Calu3 (cell line): ENCODE measurements at regions not wholly inside any gene's neighbourhood (a gene's known extent, or its start where the extent isn't known, plus 50 kb on each side); places are given as distances from the start of the nearest gene placed in this dataset.

Source experiments
- BruUV-seq: library from RNA; stranded (reverse); fragments of 400-500 nt; replicated peaks from 2 replicates; lab custom pipeline; 2021; lab: Mats Ljungman, UMichigan
- CTCF ChIA-PET: fragments of 300-600 bp; sonication (Branson Sonifier 250); formaldehyde crosslinking; loops from one replicate; lab custom pipeline; 2022; ENCODE audit warnings: antibody characterized with exemption; lab: Charles Lee
- DNase-seq: peaks from one replicate; pipeline ENCODE4 v3.0.0; 2022
- H3K27ac Mint-ChIP-seq: one replicate; pipeline ENCODE4 v1.8.0; 2022; ENCODE audit warnings: mixed read lengths; ENCODE audit not compliant: unreplicated experiment
- H3K27me3 Mint-ChIP-seq: one replicate; pipeline ENCODE4 v1.8.0; 2022; ENCODE audit warnings: mixed read lengths; ENCODE audit not compliant: unreplicated experiment
- H3K36me3 Mint-ChIP-seq: one replicate; pipeline ENCODE4 v1.8.0; 2022; ENCODE audit warnings: mild to moderate bottlenecking, moderate library complexity, mixed read lengths; ENCODE audit not compliant: insufficient read depth, unreplicated experiment
- H3K4me1 Mint-ChIP-seq: one replicate; pipeline ENCODE4 v1.8.0; 2022; ENCODE audit warnings: mild to moderate bottlenecking, low read depth, mixed read lengths; ENCODE audit not compliant: unreplicated experiment
- H3K4me3 Mint-ChIP-seq: one replicate; pipeline ENCODE4 v1.8.0; 2022; ENCODE audit warnings: mild to moderate bottlenecking, low read depth, moderate library complexity, mixed read lengths; ENCODE audit not compliant: unreplicated experiment
- H3K9me3 Mint-ChIP-seq: one replicate; pipeline ENCODE4 v1.8.0; 2022; ENCODE audit warnings: low read depth, mixed read lengths; ENCODE audit not compliant: unreplicated experiment
- intact Hi-C: fragments of 100-400 bp; cut with micrococcal nuclease; formaldehyde crosslinking; loops from one replicate; pipeline ENCODE4 v1.10.0; 2022; ENCODE audit not compliant: unreplicated experiment
- TF ChIP-seq, protein P1 (sequence below): fragments of 200-600 bp; IDR thresholded peaks from one replicate; pipeline ENCODE4 v1.8.0; 2022; ENCODE audit warnings: antibody characterized with exemption; ENCODE audit not compliant: unreplicated experiment

- BruUV-seq = no TSS peak
- no peak overlapping the region for H3K4me3 Mint-ChIP-seq
- H3K27ac Mint-ChIP-seq = no peak overlapping the region
- no peaks in the 10 kb centered on the region for H3K27me3 Mint-ChIP-seq
- DNase-seq = no peak
- intact Hi-C loops = no loop called here
- H3K36me3 Mint-ChIP-seq = peaks cover 4% of the 10 kb centered on the region
- peaks cover 11% of the 10 kb centered on the region for H3K4me1 Mint-ChIP-seq
- no peaks in the 10 kb centered on the region for H3K9me3 Mint-ChIP-seq
- CTCF ChIA-PET = interaction anchor here (0.6 kb wide), 1 partner anchor 1366 kb away, joined by 4 read pairs; no protein-coding TSS in a partner anchor
- TF ChIP-seq, protein P1, sequence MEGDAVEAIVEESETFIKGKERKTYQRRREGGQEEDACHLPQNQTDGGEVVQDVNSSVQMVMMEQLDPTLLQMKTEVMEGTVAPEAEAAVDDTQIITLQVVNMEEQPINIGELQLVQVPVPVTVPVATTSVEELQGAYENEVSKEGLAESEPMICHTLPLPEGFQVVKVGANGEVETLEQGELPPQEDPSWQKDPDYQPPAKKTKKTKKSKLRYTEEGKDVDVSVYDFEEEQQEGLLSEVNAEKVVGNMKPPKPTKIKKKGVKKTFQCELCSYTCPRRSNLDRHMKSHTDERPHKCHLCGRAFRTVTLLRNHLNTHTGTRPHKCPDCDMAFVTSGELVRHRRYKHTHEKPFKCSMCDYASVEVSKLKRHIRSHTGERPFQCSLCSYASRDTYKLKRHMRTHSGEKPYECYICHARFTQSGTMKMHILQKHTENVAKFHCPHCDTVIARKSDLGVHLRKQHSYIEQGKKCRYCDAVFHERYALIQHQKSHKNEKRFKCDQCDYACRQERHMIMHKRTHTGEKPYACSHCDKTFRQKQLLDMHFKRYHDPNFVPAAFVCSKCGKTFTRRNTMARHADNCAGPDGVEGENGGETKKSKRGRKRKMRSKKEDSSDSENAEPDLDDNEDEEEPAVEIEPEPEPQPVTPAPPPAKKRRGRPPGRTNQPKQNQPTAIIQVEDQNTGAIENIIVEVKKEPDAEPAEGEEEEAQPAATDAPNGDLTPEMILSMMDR = no peak
These were observed 86.6 kb upstream of the RGPD5 start for GRCh38 chr2:109707281-109708147.

- no TSS peak for BruUV-seq
- Mint-ChIP-seq H3K36me3 (no peaks in the 10 kb centered on the region), H3K27ac (no peak overlapping the region), H3K4me1 (no peaks in the 10 kb centered on the region), H3K27me3 (no peaks in the 10 kb centered on the region), H3K4me3 (no peak overlapping the region), H3K9me3 (no peaks in the 10 kb centered on the region)
- intact Hi-C loops = no loop called here
- TF ChIP-seq, protein P1 = no peak
- no peak for DNase-seq
- CTCF ChIA-PET = no interaction called here
These were observed 83.4 kb upstream of the RGPD5 start for GRCh38 chr2:109710505-109711229.

DNA sequence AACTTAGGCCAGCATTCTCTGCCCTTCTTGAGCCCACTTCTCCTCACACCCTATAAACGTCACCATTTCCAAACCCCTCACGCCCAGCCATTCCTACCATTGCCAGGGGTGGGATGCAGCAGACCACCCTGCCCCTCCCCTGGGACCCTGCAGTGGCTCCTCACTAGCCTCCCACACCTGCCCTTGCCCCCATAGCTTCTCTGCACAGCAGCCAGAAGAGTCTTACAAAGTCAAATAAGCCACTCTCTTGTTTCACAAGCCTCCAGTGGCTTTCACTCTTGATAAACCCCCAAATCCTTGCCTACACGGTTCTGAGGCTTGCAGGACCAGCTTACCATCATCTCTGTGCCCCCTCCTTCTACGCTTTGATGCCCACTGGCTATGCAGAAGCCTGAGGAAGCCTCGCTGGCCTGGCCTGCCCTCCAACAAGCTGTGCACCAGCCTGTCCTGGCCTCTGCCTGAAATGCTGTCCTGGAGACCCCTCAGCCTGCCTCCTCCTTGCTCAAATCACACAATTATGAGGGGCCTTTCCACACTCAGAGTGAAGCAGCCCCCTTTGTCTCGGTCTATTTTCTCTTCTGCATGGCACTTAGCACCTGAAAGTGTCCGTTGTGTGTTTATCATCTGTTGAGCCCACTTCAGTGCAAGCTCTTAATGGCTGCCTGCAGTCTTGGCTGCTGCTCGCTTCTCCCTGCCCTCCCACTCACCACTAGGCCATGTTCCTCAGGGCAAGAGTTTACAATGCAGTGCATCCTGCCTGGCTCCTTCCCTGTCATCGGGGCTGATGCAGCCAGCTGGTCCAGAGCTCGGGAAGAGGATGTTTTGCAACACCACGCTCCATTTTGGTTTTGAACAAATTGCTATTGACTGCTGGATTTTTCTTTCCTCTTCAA lies 82.6 kb upstream of the RGPD5 start:
- TF ChIP-seq, protein P1 = no peak
- no peaks in the 10 kb centered on the region for H3K36me3 Mint-ChIP-seq
- intact Hi-C loops = no loop called here
- BruUV-seq = no TSS peak
- no peaks in the 10 kb centered on the region for H3K9me3 Mint-ChIP-seq
- no peak for DNase-seq
- H3K4me1 Mint-ChIP-seq = no peaks in the 10 kb centered on the region
- H3K27ac Mint-ChIP-seq = no peak overlapping the region
- CTCF ChIA-PET = no interaction called here
- no peaks in the 10 kb centered on the region for H3K27me3 Mint-ChIP-seq
- no peak overlapping the region for H3K4me3 Mint-ChIP-seq

- TF ChIP-seq, protein P1 = no peak
- BruUV-seq = no TSS peak
- Mint-ChIP-seq H3K36me3 (no peaks in the 10 kb centered on the region), H3K4me1 (no peaks in the 10 kb centered on the region), H3K9me3 (no peaks in the 10 kb centered on the region), H3K27me3 (no peaks in the 10 kb centered on the region), H3K4me3 (no peak overlapping the region), H3K27ac (no peak overlapping the region)
- no peak for DNase-seq
- intact Hi-C loops = no loop called here
- CTCF ChIA-PET = no interaction called here
These were observed 82.0 kb upstream of the RGPD5 start for GRCh38 chr2:109712123-109712449.
